SK-N-SH (cell line): ENCODE measurements at regions not wholly inside any gene's neighbourhood (a gene's known extent, or its start where the extent isn't known, plus 50 kb on each side); places are given as distances from the start of the nearest gene placed in this dataset.

ENCODE experiments used
- CTCF ChIA-PET: fragments of 300-600, 350-600 bp; formaldehyde crosslinking; extraction: SDS; loops from one replicate; lab custom pipeline; 2021; lab: Yijun Ruan, JAX
- POLR2A ChIA-PET: fragments of 350-600 bp; sonication (Branson Sonifier 250); formaldehyde crosslinking; extraction: SDS; loops from one replicate; lab custom pipeline; 2020; ENCODE audit warnings: antibody characterized with exemption, inconsistent platforms; lab: Yijun Ruan, JAX
- DNase-seq: peaks from one replicate; pipeline ENCODE4 v3.0.0; 2012
- H2AFZ ChIP-seq: fragments of 200-600 bp; sonication (generic); 2 replicates; pipeline ENCODE4 v1.8.1; 2016; ENCODE audit warnings: antibody characterized with exemption, mild to moderate bottlenecking, low read depth
- H3F3A ChIP-seq: fragments of 200-600 bp; sonication (generic); replicated peaks from 2 replicates; pipeline ENCODE3; 2016; ENCODE audit warnings: antibody characterized with exemption, mild to moderate bottlenecking; ENCODE audit not compliant: insufficient read depth
- H3K27ac ChIP-seq, 2 experiments: fragments of 200-500 bp in 1 of 2; fragments of 200-600 bp in 1 of 2; sonication (Bioruptor generic) in 1 of 2; sonication (generic), shearing (Covaris generic) in 1 of 2; 2 replicates each; pipeline versions ENCODE4 v1.5.1 to v1.6.1; 2014 to 2016; ENCODE audit warnings: low read depth in 2 of 2, inconsistent platforms in 1 of 2, low read length in 1 of 2, mild to moderate bottlenecking in 1 of 2, mixed read lengths in 1 of 2
- H3K27me3 ChIP-seq: fragments of 200-600 bp; sonication (generic), shearing (Covaris generic); 2 replicates; pipeline ENCODE4 v1.6.1; 2016; ENCODE audit warnings: mixed run types; ENCODE audit not compliant: insufficient read depth
- H3K36me3 ChIP-seq, 2 experiments: fragments of 200-500 bp in 1 of 2; fragments of 200-600 bp in 1 of 2; sonication (Bioruptor generic) in 1 of 2; sonication (generic) in 1 of 2; replicated peaks in 1 of 2; 2 replicates each; pipeline versions ENCODE3 to v1.5.1; 2014 to 2016; ENCODE audit warnings: low read length in 1 of 2, mild to moderate bottlenecking in 1 of 2; ENCODE audit not compliant: insufficient read depth in 2 of 2, control insufficient read depth in 1 of 2
- H3K4me1 ChIP-seq, 2 experiments: fragments of 200-500 bp in 1 of 2; fragments of 200-600 bp in 1 of 2; sonication (Bioruptor generic) in 1 of 2; sonication (generic), shearing (Covaris generic) in 1 of 2; 2 replicates each; pipeline versions ENCODE4 v1.5.1 to v1.6.1; 2014 to 2016; ENCODE audit warnings: low read depth in 1 of 2, low read length in 1 of 2, mixed run types in 1 of 2; ENCODE audit not compliant: insufficient read depth in 2 of 2, control insufficient read depth in 1 of 2
- H3K4me2 ChIP-seq: fragments of 200-600 bp; sonication (generic), shearing (Covaris generic); 2 replicates; pipeline ENCODE4 v1.6.1; 2017; ENCODE audit warnings: mixed run types
- H3K4me3 ChIP-seq, 2 experiments: fragments of 200-500 bp in 1 of 2; fragments of 200-600 bp in 1 of 2; sonication (Bioruptor generic) in 1 of 2; sonication (generic), shearing (Covaris generic) in 1 of 2; 2 replicates each; pipeline versions ENCODE4 v1.5.1 to v1.8.1; 2014 to 2016; ENCODE audit warnings: low read depth in 2 of 2, inconsistent platforms in 1 of 2, low read length in 1 of 2, mild to moderate bottlenecking in 1 of 2, mixed read lengths in 1 of 2, moderate library complexity in 1 of 2
- H3K79me2 ChIP-seq: fragments of 200-600 bp; sonication (generic); 2 replicates; pipeline ENCODE4 v1.8.1; 2017; ENCODE audit warnings: mild to moderate bottlenecking; ENCODE audit not compliant: insufficient read depth
- H3K9ac ChIP-seq: fragments of 200-600 bp; sonication (generic); 2 replicates; pipeline ENCODE4 v1.6.1; 2017; ENCODE audit warnings: mixed run types
- H3K9me2 ChIP-seq: fragments of 200-600 bp; sonication (generic); 2 replicates; pipeline ENCODE4 v1.6.1; 2017; ENCODE audit warnings: mixed run types
- H3K9me3 ChIP-seq: fragments of 200-600 bp; sonication (generic); 2 replicates; pipeline ENCODE4 v1.6.1; 2017; ENCODE audit warnings: mixed run types, mild to moderate bottlenecking, moderate library complexity
- H4K20me1 ChIP-seq: fragments of 200-600 bp; sonication (generic); 2 replicates; pipeline ENCODE4 v1.6.1; 2017; ENCODE audit warnings: mild to moderate bottlenecking, mixed run types; ENCODE audit not compliant: insufficient read depth
- EZH2phosphoT487 ChIP-seq: fragments of 200-600 bp; sonication (generic); IDR thresholded peaks from 2 replicates; pipeline ENCODE4 v1.6.1; 2017; ENCODE audit warnings: low read depth, mixed run types, mild to moderate bottlenecking, antibody characterized with exemption, moderate library complexity, borderline replicate concordance
- FOXM1 ChIP-seq: IDR thresholded peaks from 2 replicates; pipeline ENCODE4 v1.4.0; 2012; ENCODE audit warnings: low read depth, mild to moderate bottlenecking
- GATA2 ChIP-seq: sonication (generic); formaldehyde crosslinking; IDR thresholded peaks from 2 replicates; pipeline ENCODE4 v1.5.0; 2020; ENCODE audit warnings: mild to moderate bottlenecking, missing genetic modification reagents
- MXI1 ChIP-seq: IDR thresholded peaks from 2 replicates; pipeline ENCODE4 v1.6.1; 2012; ENCODE audit warnings: mild to moderate bottlenecking, low read depth, low read length, improper control_type of control experiment
- NRF1 ChIP-seq: IDR thresholded peaks from 2 replicates; pipeline ENCODE4 v1.6.1; 2012; ENCODE audit warnings: low read depth, mild to moderate bottlenecking, low read length
- RCOR1 ChIP-seq: fragments of 150-350 bp; IDR thresholded peaks from 2 replicates; pipeline ENCODE4 v1.6.1; 2017; ENCODE audit warnings: antibody characterized with exemption, low read length
- RFX5 ChIP-seq: IDR thresholded peaks from 2 replicates; pipeline ENCODE4 v1.6.1; 2012; ENCODE audit warnings: mild to moderate bottlenecking, improper control_type of control experiment, low read length
- SMC3 ChIP-seq: IDR thresholded peaks from 2 replicates; pipeline ENCODE4 v1.6.1; 2012; ENCODE audit warnings: low read depth, low read length, improper control_type of control experiment
- TEAD4 ChIP-seq: IDR thresholded peaks from 2 replicates; pipeline ENCODE4 v1.4.0; 2012; ENCODE audit warnings: mild to moderate bottlenecking, borderline replicate concordance; ENCODE audit not compliant: insufficient read depth
- YY1 ChIP-seq: IDR thresholded peaks from 2 replicates; pipeline ENCODE4 v1.4.0; 2012; ENCODE audit warnings: low read depth, mild to moderate bottlenecking
- WGBS: methylation state at CpG from one replicate; pipeline ENCODE4 v1.1.6; 2017; ENCODE audit warnings: low lambda C conversion rate; 5-methylcytosine and 5-hydroxymethylcytosine counted together
- TF ChIP-seq, protein P1 (sequence below): fragments of 150-350 bp; IDR thresholded peaks from 2 replicates; pipeline ENCODE4 v1.6.1; 2016; ENCODE audit warnings: mild to moderate bottlenecking, low read depth, low read length
- TF ChIP-seq, protein P2 (sequence below): fragments of 200-600 bp; sonication (generic); IDR thresholded peaks from 2 replicates; pipeline ENCODE4 v1.6.1; 2017; ENCODE audit warnings: antibody characterized with exemption, mild to moderate bottlenecking, moderate library complexity
- TF ChIP-seq, protein P3 (sequence below): IDR thresholded peaks from 2 replicates; pipeline ENCODE4 v1.4.0; 2012; ENCODE audit warnings: low read depth
- TF ChIP-seq, protein P4 (sequence below): IDR thresholded peaks from 2 replicates; pipeline ENCODE4; 2012
- TF ChIP-seq, protein P5 (sequence below): IDR thresholded peaks from 2 replicates; pipeline ENCODE4 v1.4.0; 2012; ENCODE audit warnings: low read depth, borderline replicate concordance

DNA sequence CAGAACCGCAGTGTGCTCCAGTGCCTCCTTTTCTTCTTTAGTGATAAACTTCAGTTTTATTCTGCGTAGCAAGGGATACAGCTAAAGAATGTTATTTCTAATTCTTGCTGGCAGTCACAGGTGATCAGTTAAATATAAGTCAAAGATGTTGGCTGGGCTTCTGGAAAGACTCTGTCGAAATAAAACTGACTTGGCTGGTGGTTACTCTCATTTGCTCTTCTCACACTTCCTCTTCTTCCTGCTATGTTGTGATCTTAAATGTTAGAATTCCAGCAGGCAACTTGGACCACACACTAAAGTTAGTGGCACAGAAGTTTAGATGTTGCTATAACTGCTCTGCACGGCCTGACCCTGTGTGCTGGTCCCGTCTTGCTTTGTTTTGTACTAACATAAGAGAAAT lies 278.6 kb downstream of the CDH19 start:
- Histone ChIP-seq H2AFZ (no peak overlapping the region), H3K36me3 (no peaks in the 10 kb centered on the region), H3F3A (no peaks in the 10 kb centered on the region), H3K79me2 (no peaks in the 10 kb centered on the region), H3K4me1 (no peaks in the 10 kb centered on the region), H4K20me1 (no peaks in the 10 kb centered on the region), H3K9me2 (no peaks in the 10 kb centered on the region), H3K9ac (no peak overlapping the region), H3K27me3 (no peaks in the 10 kb centered on the region), H3K27ac (no peak overlapping the region), H3K4me2 (no peak overlapping the region), H3K4me3 (no peak overlapping the region), H3K9me3 (no peaks in the 10 kb centered on the region)
- ChIA-PET POLR2A (no interaction called here), CTCF (no interaction called here)
- TF ChIP-seq, protein P1, sequence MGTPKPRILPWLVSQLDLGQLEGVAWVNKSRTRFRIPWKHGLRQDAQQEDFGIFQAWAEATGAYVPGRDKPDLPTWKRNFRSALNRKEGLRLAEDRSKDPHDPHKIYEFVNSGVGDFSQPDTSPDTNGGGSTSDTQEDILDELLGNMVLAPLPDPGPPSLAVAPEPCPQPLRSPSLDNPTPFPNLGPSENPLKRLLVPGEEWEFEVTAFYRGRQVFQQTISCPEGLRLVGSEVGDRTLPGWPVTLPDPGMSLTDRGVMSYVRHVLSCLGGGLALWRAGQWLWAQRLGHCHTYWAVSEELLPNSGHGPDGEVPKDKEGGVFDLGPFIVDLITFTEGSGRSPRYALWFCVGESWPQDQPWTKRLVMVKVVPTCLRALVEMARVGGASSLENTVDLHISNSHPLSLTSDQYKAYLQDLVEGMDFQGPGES = no peak
- TF ChIP-seq EZH2phosphoT487 (no peak), RFX5 (no peak), TEAD4 (no peak), FOXM1 (no peak), MXI1 (no peak), GATA2 (no peak), RCOR1 (no peak), SMC3 (no peak), NRF1 (no peak), YY1 (no peak)
- TF ChIP-seq, protein P2, sequence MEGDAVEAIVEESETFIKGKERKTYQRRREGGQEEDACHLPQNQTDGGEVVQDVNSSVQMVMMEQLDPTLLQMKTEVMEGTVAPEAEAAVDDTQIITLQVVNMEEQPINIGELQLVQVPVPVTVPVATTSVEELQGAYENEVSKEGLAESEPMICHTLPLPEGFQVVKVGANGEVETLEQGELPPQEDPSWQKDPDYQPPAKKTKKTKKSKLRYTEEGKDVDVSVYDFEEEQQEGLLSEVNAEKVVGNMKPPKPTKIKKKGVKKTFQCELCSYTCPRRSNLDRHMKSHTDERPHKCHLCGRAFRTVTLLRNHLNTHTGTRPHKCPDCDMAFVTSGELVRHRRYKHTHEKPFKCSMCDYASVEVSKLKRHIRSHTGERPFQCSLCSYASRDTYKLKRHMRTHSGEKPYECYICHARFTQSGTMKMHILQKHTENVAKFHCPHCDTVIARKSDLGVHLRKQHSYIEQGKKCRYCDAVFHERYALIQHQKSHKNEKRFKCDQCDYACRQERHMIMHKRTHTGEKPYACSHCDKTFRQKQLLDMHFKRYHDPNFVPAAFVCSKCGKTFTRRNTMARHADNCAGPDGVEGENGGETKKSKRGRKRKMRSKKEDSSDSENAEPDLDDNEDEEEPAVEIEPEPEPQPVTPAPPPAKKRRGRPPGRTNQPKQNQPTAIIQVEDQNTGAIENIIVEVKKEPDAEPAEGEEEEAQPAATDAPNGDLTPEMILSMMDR = no peak
- TF ChIP-seq, protein P3, sequence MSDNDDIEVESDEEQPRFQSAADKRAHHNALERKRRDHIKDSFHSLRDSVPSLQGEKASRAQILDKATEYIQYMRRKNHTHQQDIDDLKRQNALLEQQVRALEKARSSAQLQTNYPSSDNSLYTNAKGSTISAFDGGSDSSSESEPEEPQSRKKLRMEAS = no peak
- TF ChIP-seq, protein P4, sequence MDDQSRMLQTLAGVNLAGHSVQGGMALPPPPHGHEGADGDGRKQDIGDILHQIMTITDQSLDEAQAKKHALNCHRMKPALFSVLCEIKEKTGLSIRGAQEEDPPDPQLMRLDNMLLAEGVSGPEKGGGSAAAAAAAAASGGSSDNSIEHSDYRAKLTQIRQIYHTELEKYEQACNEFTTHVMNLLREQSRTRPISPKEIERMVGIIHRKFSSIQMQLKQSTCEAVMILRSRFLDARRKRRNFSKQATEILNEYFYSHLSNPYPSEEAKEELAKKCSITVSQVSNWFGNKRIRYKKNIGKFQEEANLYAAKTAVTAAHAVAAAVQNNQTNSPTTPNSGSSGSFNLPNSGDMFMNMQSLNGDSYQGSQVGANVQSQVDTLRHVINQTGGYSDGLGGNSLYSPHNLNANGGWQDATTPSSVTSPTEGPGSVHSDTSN = no peak
- TF ChIP-seq, protein P5, sequence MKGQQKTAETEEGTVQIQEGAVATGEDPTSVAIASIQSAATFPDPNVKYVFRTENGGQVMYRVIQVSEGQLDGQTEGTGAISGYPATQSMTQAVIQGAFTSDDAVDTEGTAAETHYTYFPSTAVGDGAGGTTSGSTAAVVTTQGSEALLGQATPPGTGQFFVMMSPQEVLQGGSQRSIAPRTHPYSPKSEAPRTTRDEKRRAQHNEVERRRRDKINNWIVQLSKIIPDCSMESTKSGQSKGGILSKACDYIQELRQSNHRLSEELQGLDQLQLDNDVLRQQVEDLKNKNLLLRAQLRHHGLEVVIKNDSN = no peak
- WGBS = 34% methylated on average over 5 of the region's 5 CpGs
- no peak for DNase-seq
